GM12878 (cell line): ENCODE measurements at regions not wholly inside any gene's neighbourhood (a gene's known extent, or its start where the extent isn't known, plus 50 kb on each side); places are given as distances from the start of the nearest gene placed in this dataset.

Source experiments
- ATAC-seq: fragments of 200-7000 bp; cut with Tn5 transposase; 3 replicates; pipeline ENCODE4 v1.9.1; 2020; ENCODE audit warnings: mild to moderate bottlenecking, moderate library complexity
- BruUV-seq: library from RNA; stranded (reverse); fragments of 400-500 nt; replicated peaks from 2 replicates; lab custom pipeline; 2021; lab: Mats Ljungman, UMichigan
- CTCF ChIA-PET: fragments of 300-600 bp; sonication (Branson Sonifier 250); formaldehyde crosslinking; extraction: SDS; loops from one replicate; lab custom pipeline; 2021; ENCODE audit warnings: inconsistent platforms; lab: Yijun Ruan, JAX
- POLR2A ChIA-PET: fragments of 350-600 bp; formaldehyde crosslinking; extraction: SDS; loops from one replicate; lab custom pipeline; 2021; ENCODE audit warnings: inconsistent platforms; lab: Charles Lee
- RAD21 ChIA-PET: fragments of 300-600 bp; sonication (Branson Sonifier 250); formaldehyde crosslinking; loops from one replicate; lab custom pipeline; 2023; ENCODE audit warnings: antibody characterized with exemption; ENCODE audit not compliant: unreplicated experiment; lab: Charles Lee
- SMC1A ChIA-PET: fragments of 300-600 bp; sonication (Branson Sonifier 250); formaldehyde crosslinking; loops from one replicate; lab custom pipeline; 2023; ENCODE audit not compliant: unreplicated experiment, uncharacterized antibody; lab: Charles Lee
- DNase-seq: peaks from one replicate; pipeline ENCODE4 v3.0.0-alpha.2; 2011; ENCODE audit warnings: low read depth, low spot score
- FAIRE-seq: peaks from 3 replicates; lab custom pipeline; 2011; peaks lifted over from hg19 to GRCh38; lab: Jason Lieb, UNC
- H2AFZ ChIP-seq: 2 replicates; pipeline ENCODE4 v1.6.0; 2011; ENCODE audit warnings: low read depth, low read length, control low read depth; ENCODE audit not compliant: control insufficient read depth
- H3K27ac ChIP-seq: 2 replicates; pipeline ENCODE4 v1.5.1; 2011; ENCODE audit warnings: control low read depth; ENCODE audit not compliant: control insufficient read depth, insufficient read depth
- H3K27me3 ChIP-seq, 2 experiments: replicated peaks in 1 of 2; 2 replicates each; pipeline versions ENCODE4 v1.6.0 to v1.6.1; 2011; ENCODE audit warnings: low read length in 1 of 2; ENCODE audit not compliant: control insufficient read depth in 2 of 2, insufficient read depth in 2 of 2
- H3K36me3 ChIP-seq, 2 experiments: 2 replicates each; pipeline ENCODE4 v1.5.1; 2011; ENCODE audit warnings: low read length in 1 of 2; ENCODE audit not compliant: control insufficient read depth in 2 of 2, insufficient read depth in 2 of 2
- H3K4me1 ChIP-seq: 2 replicates; pipeline ENCODE4 v1.6.1; 2011; ENCODE audit warnings: mild to moderate bottlenecking, low read length, moderate library complexity, mixed read lengths; ENCODE audit not compliant: control insufficient read depth, insufficient read depth
- H3K4me2 ChIP-seq: 2 replicates; pipeline ENCODE4 v1.6.0; 2011; ENCODE audit warnings: control low read depth; ENCODE audit not compliant: control insufficient read depth, insufficient read depth
- H3K4me3 ChIP-seq: fragments of 200-600 bp; sonication (generic); 2 replicates; pipeline ENCODE4 v1.5.1; 2016
- H3K79me2 ChIP-seq: 2 replicates; pipeline ENCODE4 v1.6.0; 2011; ENCODE audit warnings: low read length; ENCODE audit not compliant: control insufficient read depth, insufficient read depth
- H3K9ac ChIP-seq: 2 replicates; pipeline ENCODE4 v1.8.0; 2011; ENCODE audit warnings: low read length, control low read depth, mixed read lengths; ENCODE audit not compliant: control insufficient read depth, insufficient read depth
- H3K9me3 ChIP-seq: replicated peaks from 3 replicates; pipeline ENCODE4 v1.5.1; 2011; ENCODE audit warnings: mild to moderate bottlenecking, low read length; ENCODE audit not compliant: control insufficient read depth, insufficient read depth
- H4K20me1 ChIP-seq: 2 replicates; pipeline ENCODE4 v1.6.0; 2011; ENCODE audit not compliant: control insufficient read depth, insufficient read depth
- BCL3 ChIP-seq: IDR thresholded peaks from 2 replicates; pipeline ENCODE4 v1.6.1; 2011; ENCODE audit warnings: borderline replicate concordance, low read depth, mild to moderate bottlenecking, moderate library complexity, low read length; ENCODE audit not compliant: insufficient read depth, poor library complexity, severe bottlenecking
- CREB1 ChIP-seq: IDR thresholded peaks from 2 replicates; pipeline ENCODE4 v1.6.1; 2012; ENCODE audit warnings: low read depth, mild to moderate bottlenecking, inconsistent platforms
- MEF2A ChIP-seq: IDR thresholded peaks from 2 replicates; pipeline ENCODE4 v1.6.1; 2011; ENCODE audit warnings: low read depth, mild to moderate bottlenecking, low read length, moderate library complexity; ENCODE audit not compliant: insufficient read depth
- MXI1 ChIP-seq: fragments of 150-350 bp; IDR thresholded peaks from 2 replicates; pipeline ENCODE4 v1.6.1; 2011; ENCODE audit warnings: low read depth, mild to moderate bottlenecking, inconsistent platforms, low read length, improper control_type of control experiment
- RAD51 ChIP-seq: fragments of 450-650 bp; IDR thresholded peaks from 2 replicates; pipeline ENCODE4 v1.6.1; 2016; ENCODE audit warnings: moderate library complexity, mild to moderate bottlenecking, inconsistent platforms
- SMAD5 ChIP-seq: IDR thresholded peaks from 2 replicates; pipeline ENCODE4 v1.6.1; 2016; ENCODE audit warnings: antibody characterized with exemption, low read depth
- SMARCA5 ChIP-seq: fragments of 450-650 bp; IDR thresholded peaks from 2 replicates; pipeline ENCODE4 v1.6.1; 2017; ENCODE audit warnings: mild to moderate bottlenecking
- WGBS: methylation state at CpG from one replicate; pipeline ENCODE4 v1.1.6; 2016; ENCODE audit warnings: low lambda C conversion rate; ENCODE audit not compliant: insufficient replicate concordance, insufficient coverage; ENCODE audit errors: missing lambda C conversion rate; 5-methylcytosine and 5-hydroxymethylcytosine counted together
- in situ Hi-C: fragments of 300-500 bp; cut with MboI; formaldehyde crosslinking; loops from 9 replicates; pipeline ENCODE4 v1.14.3; 2018; ENCODE audit warnings: mixed read lengths
- intact Hi-C: fragments of 100-400 bp; cut with micrococcal nuclease; formaldehyde crosslinking; loops from one replicate; pipeline ENCODE4 v1.14.2; 2022; ENCODE audit not compliant: unreplicated experiment
- TF ChIP-seq, protein P1 (sequence below): fragments of 150-350 bp; IDR thresholded peaks from 2 replicates; pipeline ENCODE4 v1.6.1; 2016; ENCODE audit warnings: low read depth, low read length

DNA sequence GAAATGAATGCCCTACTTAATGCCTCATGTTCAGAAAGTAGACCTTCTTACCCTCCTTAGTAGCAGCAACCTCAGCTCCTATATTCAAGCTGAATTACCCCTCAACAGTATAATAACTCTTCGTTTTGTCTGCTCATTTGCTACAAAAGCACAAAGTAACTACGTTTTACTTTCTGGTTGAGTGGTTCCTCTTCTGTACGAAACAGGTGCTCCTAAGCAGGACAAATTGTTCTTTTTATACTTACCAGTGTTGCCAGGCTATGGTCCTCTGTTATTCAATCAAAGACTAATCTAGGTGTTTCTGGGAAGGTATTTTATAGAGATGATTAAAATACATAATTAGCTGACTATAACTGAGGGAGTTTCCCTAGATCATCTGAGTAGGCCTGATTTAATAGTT is 484.2 kb upstream of the ADAMTS5 start (continued):
- TF ChIP-seq, protein P1, sequence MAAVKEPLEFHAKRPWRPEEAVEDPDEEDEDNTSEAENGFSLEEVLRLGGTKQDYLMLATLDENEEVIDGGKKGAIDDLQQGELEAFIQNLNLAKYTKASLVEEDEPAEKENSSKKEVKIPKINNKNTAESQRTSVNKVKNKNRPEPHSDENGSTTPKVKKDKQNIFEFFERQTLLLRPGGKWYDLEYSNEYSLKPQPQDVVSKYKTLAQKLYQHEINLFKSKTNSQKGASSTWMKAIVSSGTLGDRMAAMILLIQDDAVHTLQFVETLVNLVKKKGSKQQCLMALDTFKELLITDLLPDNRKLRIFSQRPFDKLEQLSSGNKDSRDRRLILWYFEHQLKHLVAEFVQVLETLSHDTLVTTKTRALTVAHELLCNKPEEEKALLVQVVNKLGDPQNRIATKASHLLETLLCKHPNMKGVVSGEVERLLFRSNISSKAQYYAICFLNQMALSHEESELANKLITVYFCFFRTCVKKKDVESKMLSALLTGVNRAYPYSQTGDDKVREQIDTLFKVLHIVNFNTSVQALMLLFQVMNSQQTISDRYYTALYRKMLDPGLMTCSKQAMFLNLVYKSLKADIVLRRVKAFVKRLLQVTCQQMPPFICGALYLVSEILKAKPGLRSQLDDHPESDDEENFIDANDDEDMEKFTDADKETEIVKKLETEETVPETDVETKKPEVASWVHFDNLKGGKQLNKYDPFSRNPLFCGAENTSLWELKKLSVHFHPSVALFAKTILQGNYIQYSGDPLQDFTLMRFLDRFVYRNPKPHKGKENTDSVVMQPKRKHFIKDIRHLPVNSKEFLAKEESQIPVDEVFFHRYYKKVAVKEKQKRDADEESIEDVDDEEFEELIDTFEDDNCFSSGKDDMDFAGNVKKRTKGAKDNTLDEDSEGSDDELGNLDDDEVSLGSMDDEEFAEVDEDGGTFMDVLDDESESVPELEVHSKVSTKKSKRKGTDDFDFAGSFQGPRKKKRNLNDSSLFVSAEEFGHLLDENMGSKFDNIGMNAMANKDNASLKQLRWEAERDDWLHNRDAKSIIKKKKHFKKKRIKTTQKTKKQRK, result no peak
- TF ChIP-seq RAD51 (no peak), MXI1 (no peak), SMAD5 (no peak), MEF2A (no peak)

GRCh38 chr21:27450216-27450615 is 483.3 kb upstream of the ADAMTS5 start:
- TF ChIP-seq SMARCA5 (no peak), CREB1 (no peak), BCL3 (no peak)
- Histone ChIP-seq H3K4me3 (no peak overlapping the region), H3K9ac (no peak overlapping the region), H3K4me2 (no peak overlapping the region), H3K27ac (no peak overlapping the region), H3K27me3 (no peaks in the 10 kb centered on the region), H3K79me2 (no peaks in the 10 kb centered on the region), H3K36me3 (no peaks in the 10 kb centered on the region), H4K20me1 (no peaks in the 10 kb centered on the region), H3K4me1 (no peaks in the 10 kb centered on the region), H3K9me3 (no peaks in the 10 kb centered on the region; the same call in 2 of the 3 replicates), H2AFZ (no peak overlapping the region)
- no peak for ATAC-seq
- BruUV-seq, result no TSS peak
- CTCF ChIA-PET, result no interaction called here
- intact Hi-C loops, result no loop called here
- in situ Hi-C loops, result no loop called here
- FAIRE-seq, result no peak
- no peak for DNase-seq
- POLR2A ChIA-PET, result no interaction called here
- SMC1A ChIA-PET, result no interaction called here
- 4% methylated on average over 3 of the region's 3 CpGs for WGBS
- RAD21 ChIA-PET, result no interaction called here
